DOHH2 (cell line): ENCODE measurements at regions not wholly inside any gene's neighbourhood (a gene's known extent, or its start where the extent isn't known, plus 50 kb on each side); places are given as distances from the start of the nearest gene placed in this dataset.

Experiments
- H3F3A ChIP-seq: fragments of 200-600 bp; sonication (generic), shearing (Covaris generic); 2 replicates; pipeline ENCODE4 v1.6.0; 2016; ENCODE audit warnings: antibody characterized with exemption, mild to moderate bottlenecking; ENCODE audit not compliant: control insufficient read depth, insufficient read depth
- H3K27ac ChIP-seq: fragments of 200-600 bp; sonication (generic); 2 replicates; pipeline ENCODE4 v1.5.1; 2014; ENCODE audit warnings: low read depth, mild to moderate bottlenecking, low read length, moderate library complexity
- H3K27me3 ChIP-seq: fragments of 200-600 bp; sonication (generic); 2 replicates; pipeline ENCODE4 v1.6.1; 2014; ENCODE audit warnings: mild to moderate bottlenecking, low read length, mixed read lengths; ENCODE audit not compliant: control insufficient read depth
- H3K36me3 ChIP-seq: fragments of 200-600 bp; sonication (generic); 2 replicates; pipeline ENCODE4 v1.6.1; 2014; ENCODE audit warnings: mild to moderate bottlenecking, low read length, moderate library complexity, mixed read lengths; ENCODE audit not compliant: control insufficient read depth
- H3K4me1 ChIP-seq: fragments of 200-600 bp; sonication (generic); 2 replicates; pipeline ENCODE4 v1.6.1; 2014; ENCODE audit warnings: mild to moderate bottlenecking, low read length, mixed read lengths; ENCODE audit not compliant: control insufficient read depth
- H3K4me2 ChIP-seq: fragments of 200-600 bp; sonication (generic); 2 replicates; pipeline ENCODE4 v1.6.0; 2014; ENCODE audit warnings: mild to moderate bottlenecking, low read length, moderate library complexity
- H3K4me3 ChIP-seq: fragments of 200-600 bp; sonication (generic); 2 replicates; pipeline ENCODE4 v1.5.1; 2014; ENCODE audit warnings: mild to moderate bottlenecking, low read length, mixed read lengths
- H3K79me2 ChIP-seq: fragments of 200-600 bp; sonication (generic); 2 replicates; pipeline ENCODE4 v1.6.1; 2014; ENCODE audit warnings: mild to moderate bottlenecking, low read length, mixed read lengths; ENCODE audit not compliant: control insufficient read depth
- H3K9me2 ChIP-seq: fragments of 200-600 bp; sonication (generic); replicated peaks from 2 replicates; pipeline ENCODE4 v1.6.1; 2014; ENCODE audit warnings: mild to moderate bottlenecking, low read length, mixed read lengths; ENCODE audit not compliant: control insufficient read depth
- H3K9me3 ChIP-seq: fragments of 200-600 bp; sonication (generic); 2 replicates; pipeline ENCODE4 v1.6.1; 2014; ENCODE audit warnings: antibody characterized with exemption, low read length, mixed read lengths; ENCODE audit not compliant: control insufficient read depth, insufficient read depth
- H4K20me1 ChIP-seq: fragments of 200-600 bp; sonication (generic); 2 replicates; pipeline ENCODE4 v1.6.0; 2014; ENCODE audit warnings: low read depth, mild to moderate bottlenecking, antibody characterized with exemption, low read length, moderate library complexity; ENCODE audit not compliant: control insufficient read depth, insufficient read depth
- CTCF ChIP-seq: fragments of 200-600 bp; sonication (generic); IDR thresholded peaks from one replicate; pipeline ENCODE4 v1.5.1; 2014; ENCODE audit warnings: antibody characterized with exemption, mild to moderate bottlenecking, low read depth, low read length; ENCODE audit not compliant: poor library complexity, severe bottlenecking
- EZH2phosphoT487 ChIP-seq: fragments of 200-600 bp; sonication (generic); IDR thresholded peaks from 2 replicates; pipeline ENCODE4 v1.6.1; 2017; ENCODE audit warnings: borderline replicate concordance, mild to moderate bottlenecking, antibody characterized with exemption, low read length, moderate library complexity, mixed read lengths

DNA sequence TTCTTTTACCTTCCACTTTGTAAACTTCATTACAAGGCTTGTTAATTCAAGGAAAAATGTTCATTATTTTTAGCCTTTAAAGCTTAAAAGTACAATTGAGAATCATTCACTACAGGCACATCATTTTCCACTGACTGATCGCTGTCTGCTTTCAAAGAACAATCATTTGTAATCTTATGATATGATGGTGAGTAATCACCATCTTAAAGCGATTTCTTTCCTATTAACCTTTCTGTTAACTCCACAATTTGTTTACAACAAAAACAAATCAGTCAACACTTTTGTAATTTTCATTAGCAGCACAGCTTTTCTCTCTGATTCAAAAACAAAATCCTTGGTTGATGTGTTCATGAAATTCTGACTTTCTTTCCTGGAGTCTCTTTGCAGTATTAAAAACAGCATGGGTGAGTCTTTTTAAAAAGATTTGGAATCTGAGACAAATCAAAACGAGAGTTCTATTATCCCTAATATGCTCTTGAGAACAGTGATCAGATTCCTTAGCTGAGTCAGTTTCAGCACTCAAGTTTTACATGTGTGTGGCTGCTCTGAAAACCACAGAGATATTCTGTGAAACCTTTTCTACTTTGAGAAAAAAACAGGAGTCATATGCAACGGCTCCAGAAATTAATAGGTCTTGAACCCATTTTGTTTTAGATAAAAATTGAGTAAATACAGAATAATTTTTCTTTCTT is 145.8 kb upstream of the TMPRSS15 start:
- no peak overlapping the region for H3K4me3 ChIP-seq
- H3K36me3 ChIP-seq: no peaks in the 10 kb centered on the region
- no peaks in the 10 kb centered on the region for H3K9me2 ChIP-seq
- H3K4me2 ChIP-seq: no peak overlapping the region
- H3K4me1 ChIP-seq: no peaks in the 10 kb centered on the region
- H3F3A ChIP-seq: no peaks in the 10 kb centered on the region
- no peaks in the 10 kb centered on the region for H4K20me1 ChIP-seq
- TF ChIP-seq EZH2phosphoT487: no peak
- TF ChIP-seq CTCF: no peak
- H3K9me3 ChIP-seq: no peaks in the 10 kb centered on the region
- H3K27me3 ChIP-seq: no peaks in the 10 kb centered on the region
- no peaks in the 10 kb centered on the region for H3K79me2 ChIP-seq
- H3K27ac ChIP-seq: no peak overlapping the region

- Histone ChIP-seq H3K4me3 (no peak overlapping the region), H3K9me2 (no peaks in the 10 kb centered on the region), H3K36me3 (no peaks in the 10 kb centered on the region), H3K79me2 (no peaks in the 10 kb centered on the region), H3K9me3 (no peaks in the 10 kb centered on the region), H3F3A (no peaks in the 10 kb centered on the region), H3K4me1 (no peaks in the 10 kb centered on the region), H3K4me2 (no peak overlapping the region), H3K27ac (no peak overlapping the region), H4K20me1 (no peaks in the 10 kb centered on the region), H3K27me3 (no peaks in the 10 kb centered on the region)
- TF ChIP-seq CTCF: no peak
- no peak for TF ChIP-seq EZH2phosphoT487
These were observed 146.8 kb upstream of the TMPRSS15 start for GRCh38 chr21:18550361-18550760.

DNA sequence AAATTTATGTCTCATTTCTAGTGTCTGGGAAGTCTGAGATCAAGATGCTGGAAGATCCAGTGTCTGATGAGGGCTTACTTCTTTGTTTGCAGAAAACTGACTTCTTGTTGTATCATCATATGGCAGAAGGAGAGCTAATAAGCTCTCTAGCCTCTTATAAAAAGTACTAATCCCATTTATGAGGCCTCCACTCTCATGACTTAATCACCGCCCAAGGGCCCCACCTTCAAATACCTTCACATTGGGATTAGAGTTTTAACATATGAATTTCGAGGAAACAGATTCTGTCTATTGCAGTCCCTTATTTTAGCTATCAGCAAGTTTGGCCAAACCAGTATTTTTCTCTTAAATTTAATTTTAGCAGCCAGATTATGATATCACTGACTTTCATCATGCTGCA is 150.2 kb upstream of the TMPRSS15 start:
- no peaks in the 10 kb centered on the region for H3F3A ChIP-seq
- no peaks in the 10 kb centered on the region for H3K9me3 ChIP-seq
- no peak overlapping the region for H3K4me3 ChIP-seq
- H3K27ac ChIP-seq: no peak overlapping the region
- TF ChIP-seq EZH2phosphoT487: no peak
- no peak for TF ChIP-seq CTCF
- H4K20me1 ChIP-seq: no peaks in the 10 kb centered on the region
- H3K27me3 ChIP-seq: no peaks in the 10 kb centered on the region
- no peaks in the 10 kb centered on the region for H3K4me1 ChIP-seq
- no peaks in the 10 kb centered on the region for H3K36me3 ChIP-seq
- no peak overlapping the region for H3K4me2 ChIP-seq
- no peaks in the 10 kb centered on the region for H3K9me2 ChIP-seq
- H3K79me2 ChIP-seq: no peaks in the 10 kb centered on the region
